SU-DHL-6 (cell line): ENCODE measurements at regions not wholly inside any gene's neighbourhood (a gene's known extent, or its start where the extent isn't known, plus 50 kb on each side); places are given as distances from the start of the nearest gene placed in this dataset.

Experiments
- EZH2phosphoT487 ChIP-seq: fragments of 200-600 bp; sonication (generic), shearing (Covaris generic); conservative IDR thresholded peaks from 2 replicates; pipeline ENCODE4 v1.6.1; 2018; ENCODE audit warnings: mild to moderate bottlenecking, antibody characterized with exemption, low read length, moderate library complexity, mixed read lengths
- TF ChIP-seq, protein P1 (sequence below): fragments of 200-600 bp; sonication (generic); IDR thresholded peaks from one replicate; pipeline ENCODE4 v1.5.1; 2017; ENCODE audit warnings: antibody characterized with exemption, mild to moderate bottlenecking, low read length, moderate library complexity; ENCODE audit not compliant: insufficient read depth, poor library complexity, severe bottlenecking

DNA sequence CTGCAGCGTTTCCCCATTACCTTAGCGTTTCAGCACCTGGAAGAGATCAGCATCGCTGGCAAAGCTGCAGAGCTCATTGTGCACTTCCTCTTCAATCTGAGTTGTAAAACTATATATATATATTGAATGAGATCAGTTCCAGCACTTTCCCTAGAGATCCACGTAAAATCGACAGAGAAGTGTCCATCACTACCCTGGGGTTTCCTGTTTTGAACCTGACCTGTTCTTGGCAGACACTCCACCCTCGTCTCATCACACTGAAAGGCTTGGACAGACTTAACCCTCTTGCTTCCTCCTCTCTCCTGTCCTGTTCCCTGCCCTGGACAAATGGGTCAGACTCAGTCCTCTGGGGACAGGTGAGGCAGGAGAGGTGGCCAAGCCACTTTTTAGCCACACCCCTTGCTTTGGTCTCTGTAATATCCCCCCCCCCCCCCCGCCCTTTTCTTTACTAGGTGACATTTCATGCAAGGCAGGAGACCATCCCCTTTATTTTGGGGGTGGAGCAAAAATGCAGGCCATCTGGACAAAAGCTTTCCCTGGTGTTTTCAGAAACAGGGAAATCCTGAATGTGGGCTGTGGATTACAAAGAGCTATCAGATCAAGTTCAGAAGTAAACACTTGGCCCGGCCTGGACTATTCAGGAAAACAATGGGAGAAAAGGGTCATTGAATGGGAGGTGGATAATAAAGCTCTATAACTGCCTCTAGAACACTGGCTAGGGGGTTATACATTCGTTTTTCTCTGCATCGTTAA lies 83.7 kb upstream of the KDM7A start:
- TF ChIP-seq, protein P1, sequence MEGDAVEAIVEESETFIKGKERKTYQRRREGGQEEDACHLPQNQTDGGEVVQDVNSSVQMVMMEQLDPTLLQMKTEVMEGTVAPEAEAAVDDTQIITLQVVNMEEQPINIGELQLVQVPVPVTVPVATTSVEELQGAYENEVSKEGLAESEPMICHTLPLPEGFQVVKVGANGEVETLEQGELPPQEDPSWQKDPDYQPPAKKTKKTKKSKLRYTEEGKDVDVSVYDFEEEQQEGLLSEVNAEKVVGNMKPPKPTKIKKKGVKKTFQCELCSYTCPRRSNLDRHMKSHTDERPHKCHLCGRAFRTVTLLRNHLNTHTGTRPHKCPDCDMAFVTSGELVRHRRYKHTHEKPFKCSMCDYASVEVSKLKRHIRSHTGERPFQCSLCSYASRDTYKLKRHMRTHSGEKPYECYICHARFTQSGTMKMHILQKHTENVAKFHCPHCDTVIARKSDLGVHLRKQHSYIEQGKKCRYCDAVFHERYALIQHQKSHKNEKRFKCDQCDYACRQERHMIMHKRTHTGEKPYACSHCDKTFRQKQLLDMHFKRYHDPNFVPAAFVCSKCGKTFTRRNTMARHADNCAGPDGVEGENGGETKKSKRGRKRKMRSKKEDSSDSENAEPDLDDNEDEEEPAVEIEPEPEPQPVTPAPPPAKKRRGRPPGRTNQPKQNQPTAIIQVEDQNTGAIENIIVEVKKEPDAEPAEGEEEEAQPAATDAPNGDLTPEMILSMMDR, result no peak
- TF ChIP-seq EZH2phosphoT487, result no peak
